SK-N-SH (cell line): ENCODE measurements at regions not wholly inside any gene's neighbourhood (a gene's known extent, or its start where the extent isn't known, plus 50 kb on each side); places are given as distances from the start of the nearest gene placed in this dataset.

Experiments used
- CTCF ChIA-PET: fragments of 300-600, 350-600 bp; formaldehyde crosslinking; extraction: SDS; loops from one replicate; lab custom pipeline; 2021; lab: Yijun Ruan, JAX
- POLR2A ChIA-PET: fragments of 350-600 bp; sonication (Branson Sonifier 250); formaldehyde crosslinking; extraction: SDS; loops from one replicate; lab custom pipeline; 2020; ENCODE audit warnings: antibody characterized with exemption, inconsistent platforms; lab: Yijun Ruan, JAX
- DNase-seq: peaks from one replicate; pipeline ENCODE4 v3.0.0; 2012
- H2AFZ ChIP-seq: fragments of 200-600 bp; sonication (generic); 2 replicates; pipeline ENCODE4 v1.8.1; 2016; ENCODE audit warnings: antibody characterized with exemption, mild to moderate bottlenecking, low read depth
- H3F3A ChIP-seq: fragments of 200-600 bp; sonication (generic); replicated peaks from 2 replicates; pipeline ENCODE3; 2016; ENCODE audit warnings: antibody characterized with exemption, mild to moderate bottlenecking; ENCODE audit not compliant: insufficient read depth
- H3K27ac ChIP-seq, 2 experiments: fragments of 200-500 bp in 1 of 2; fragments of 200-600 bp in 1 of 2; sonication (Bioruptor generic) in 1 of 2; sonication (generic), shearing (Covaris generic) in 1 of 2; 2 replicates each; pipeline versions ENCODE4 v1.5.1 to v1.6.1; 2014 to 2016; ENCODE audit warnings: low read depth in 2 of 2, inconsistent platforms in 1 of 2, low read length in 1 of 2, mild to moderate bottlenecking in 1 of 2, mixed read lengths in 1 of 2
- H3K27me3 ChIP-seq: fragments of 200-600 bp; sonication (generic), shearing (Covaris generic); 2 replicates; pipeline ENCODE4 v1.6.1; 2016; ENCODE audit warnings: mixed run types; ENCODE audit not compliant: insufficient read depth
- H3K36me3 ChIP-seq, 2 experiments: fragments of 200-500 bp in 1 of 2; fragments of 200-600 bp in 1 of 2; sonication (Bioruptor generic) in 1 of 2; sonication (generic) in 1 of 2; replicated peaks in 1 of 2; 2 replicates each; pipeline versions ENCODE3 to v1.5.1; 2014 to 2016; ENCODE audit warnings: low read length in 1 of 2, mild to moderate bottlenecking in 1 of 2; ENCODE audit not compliant: insufficient read depth in 2 of 2, control insufficient read depth in 1 of 2
- H3K4me1 ChIP-seq, 2 experiments: fragments of 200-500 bp in 1 of 2; fragments of 200-600 bp in 1 of 2; sonication (Bioruptor generic) in 1 of 2; sonication (generic), shearing (Covaris generic) in 1 of 2; 2 replicates each; pipeline versions ENCODE4 v1.5.1 to v1.6.1; 2014 to 2016; ENCODE audit warnings: low read depth in 1 of 2, low read length in 1 of 2, mixed run types in 1 of 2; ENCODE audit not compliant: insufficient read depth in 2 of 2, control insufficient read depth in 1 of 2
- H3K4me2 ChIP-seq: fragments of 200-600 bp; sonication (generic), shearing (Covaris generic); 2 replicates; pipeline ENCODE4 v1.6.1; 2017; ENCODE audit warnings: mixed run types
- H3K4me3 ChIP-seq, 2 experiments: fragments of 200-500 bp in 1 of 2; fragments of 200-600 bp in 1 of 2; sonication (Bioruptor generic) in 1 of 2; sonication (generic), shearing (Covaris generic) in 1 of 2; 2 replicates each; pipeline versions ENCODE4 v1.5.1 to v1.8.1; 2014 to 2016; ENCODE audit warnings: low read depth in 2 of 2, inconsistent platforms in 1 of 2, low read length in 1 of 2, mild to moderate bottlenecking in 1 of 2, mixed read lengths in 1 of 2, moderate library complexity in 1 of 2
- H3K79me2 ChIP-seq: fragments of 200-600 bp; sonication (generic); 2 replicates; pipeline ENCODE4 v1.8.1; 2017; ENCODE audit warnings: mild to moderate bottlenecking; ENCODE audit not compliant: insufficient read depth
- H3K9ac ChIP-seq: fragments of 200-600 bp; sonication (generic); 2 replicates; pipeline ENCODE4 v1.6.1; 2017; ENCODE audit warnings: mixed run types
- H3K9me2 ChIP-seq: fragments of 200-600 bp; sonication (generic); 2 replicates; pipeline ENCODE4 v1.6.1; 2017; ENCODE audit warnings: mixed run types
- H3K9me3 ChIP-seq: fragments of 200-600 bp; sonication (generic); 2 replicates; pipeline ENCODE4 v1.6.1; 2017; ENCODE audit warnings: mixed run types, mild to moderate bottlenecking, moderate library complexity
- H4K20me1 ChIP-seq: fragments of 200-600 bp; sonication (generic); 2 replicates; pipeline ENCODE4 v1.6.1; 2017; ENCODE audit warnings: mild to moderate bottlenecking, mixed run types; ENCODE audit not compliant: insufficient read depth
- CHD2 ChIP-seq: fragments of 150-350 bp; IDR thresholded peaks from 2 replicates; pipeline ENCODE4 v1.6.1; 2018; ENCODE audit warnings: low read length; ENCODE audit not compliant: partially characterized antibody
- ELF1 ChIP-seq: IDR thresholded peaks from 2 replicates; pipeline ENCODE4 v1.4.0; 2012
- EZH2phosphoT487 ChIP-seq: fragments of 200-600 bp; sonication (generic); IDR thresholded peaks from 2 replicates; pipeline ENCODE4 v1.6.1; 2017; ENCODE audit warnings: low read depth, mixed run types, mild to moderate bottlenecking, antibody characterized with exemption, moderate library complexity, borderline replicate concordance
- FOSL2 ChIP-seq: IDR thresholded peaks from 2 replicates; pipeline ENCODE4 v1.4.0; 2012; ENCODE audit warnings: low read depth, mild to moderate bottlenecking, moderate library complexity, borderline replicate concordance
- FOXM1 ChIP-seq: IDR thresholded peaks from 2 replicates; pipeline ENCODE4 v1.4.0; 2012; ENCODE audit warnings: low read depth, mild to moderate bottlenecking
- GABPA ChIP-seq: IDR thresholded peaks from 2 replicates; pipeline ENCODE4 v1.4.0; 2012; ENCODE audit warnings: low read depth, mild to moderate bottlenecking
- JUND ChIP-seq: IDR thresholded peaks from 2 replicates; pipeline ENCODE4 v1.4.0; 2012
- MXI1 ChIP-seq: IDR thresholded peaks from 2 replicates; pipeline ENCODE4 v1.6.1; 2012; ENCODE audit warnings: mild to moderate bottlenecking, low read depth, low read length, improper control_type of control experiment
- NFIC ChIP-seq: IDR thresholded peaks from 2 replicates; pipeline ENCODE4 v1.4.0; 2012; ENCODE audit warnings: borderline replicate concordance
- NRF1 ChIP-seq: IDR thresholded peaks from 2 replicates; pipeline ENCODE4 v1.6.1; 2012; ENCODE audit warnings: low read depth, mild to moderate bottlenecking, low read length
- POLR2AphosphoS5 ChIP-seq: IDR thresholded peaks from 2 replicates; pipeline ENCODE4 v1.6.1; 2012; ENCODE audit warnings: low read depth, low read length
- RAD21 ChIP-seq: IDR thresholded peaks from 2 replicates; pipeline ENCODE4 v1.6.1; 2012; ENCODE audit warnings: mild to moderate bottlenecking, low read length
- RXRA ChIP-seq: IDR thresholded peaks from 2 replicates; pipeline ENCODE4 v1.4.0; 2012; ENCODE audit warnings: low read depth, mild to moderate bottlenecking, borderline replicate concordance
- SIN3A ChIP-seq: IDR thresholded peaks from 2 replicates; pipeline ENCODE4 v1.6.1; 2012; ENCODE audit warnings: low read depth, mild to moderate bottlenecking, low read length, moderate library complexity, borderline replicate concordance
- SMC3 ChIP-seq: IDR thresholded peaks from 2 replicates; pipeline ENCODE4 v1.6.1; 2012; ENCODE audit warnings: low read depth, low read length, improper control_type of control experiment
- TAF1 ChIP-seq: IDR thresholded peaks from 2 replicates; pipeline ENCODE4 v1.6.1; 2012; ENCODE audit warnings: low read depth, mild to moderate bottlenecking, low read length, moderate library complexity, borderline replicate concordance
- TCF12 ChIP-seq: IDR thresholded peaks from 2 replicates; pipeline ENCODE4 v1.4.0; 2012
- TEAD4 ChIP-seq: IDR thresholded peaks from 2 replicates; pipeline ENCODE4 v1.4.0; 2012; ENCODE audit warnings: mild to moderate bottlenecking, borderline replicate concordance; ENCODE audit not compliant: insufficient read depth
- WGBS: methylation state at CpG from one replicate; pipeline ENCODE4 v1.1.6; 2017; ENCODE audit warnings: low lambda C conversion rate; 5-methylcytosine and 5-hydroxymethylcytosine counted together
- TF ChIP-seq, protein P1 (sequence below): IDR thresholded peaks from 2 replicates; pipeline ENCODE4 v1.4.0; 2012; ENCODE audit warnings: low read depth
- TF ChIP-seq, protein P2 (sequence below): IDR thresholded peaks from 2 replicates; pipeline ENCODE4 v1.4.0; 2012; ENCODE audit warnings: low read depth, borderline replicate concordance
- TF ChIP-seq, protein P3 (sequence below): IDR thresholded peaks from 2 replicates; pipeline ENCODE4; 2012
- TF ChIP-seq, protein P4 (sequence below): fragments of 200-600 bp; sonication (generic); IDR thresholded peaks from 2 replicates; pipeline ENCODE4 v1.6.1; 2017; ENCODE audit warnings: antibody characterized with exemption, mild to moderate bottlenecking, moderate library complexity
- TF ChIP-seq, protein P5 (sequence below): IDR thresholded peaks from 2 replicates; pipeline ENCODE4 v1.6.1; 2012; ENCODE audit warnings: mild to moderate bottlenecking, low read depth, low read length, moderate library complexity
- TF ChIP-seq, protein P6 (sequence below): fragments of 150-350 bp; IDR thresholded peaks from 2 replicates; pipeline ENCODE4 v1.6.1; 2017; ENCODE audit warnings: antibody characterized with exemption, low read length, low read depth, borderline replicate concordance

DNA sequence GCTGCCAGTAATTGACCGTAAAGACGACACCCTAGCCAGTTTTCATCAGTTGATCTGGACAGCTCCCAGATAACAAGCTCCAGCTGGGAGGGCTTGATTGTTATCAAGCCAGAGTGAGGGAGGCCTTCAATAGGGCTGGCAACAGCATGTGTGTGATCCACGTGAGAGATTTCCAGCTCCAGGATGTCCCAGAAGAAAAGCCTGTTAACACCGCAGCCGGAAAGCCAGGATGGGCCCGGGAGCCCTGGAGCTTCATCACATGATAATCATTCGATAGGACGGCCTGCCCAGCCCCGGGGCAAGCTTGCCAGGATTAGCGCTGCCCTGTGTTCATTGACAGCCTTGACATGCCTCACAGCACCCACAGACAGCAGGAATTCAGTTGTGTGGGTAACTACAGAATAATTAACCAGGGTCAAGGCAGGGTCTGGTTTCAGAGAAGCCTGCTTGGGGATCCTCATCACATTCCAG lies 182.5 kb downstream of the C1D start:
- no peak overlapping the region for H3K4me3 ChIP-seq
- peaks cover 19 to 35% of the 10 kb centered on the region in 2 experiments for H3K4me1 ChIP-seq
- no peaks in the 10 kb centered on the region for H3K36me3 ChIP-seq
- H3K27me3 ChIP-seq, result no peaks in the 10 kb centered on the region
- peak overlapping the region; percentile 92 for H2AFZ ChIP-seq
- peak overlapping the region; percentile 54 for H3K9ac ChIP-seq
- H3K79me2 ChIP-seq, result no peaks in the 10 kb centered on the region
- DNase-seq, result peak; percentile 60
- 21% methylated on average over 10 of the region's 10 CpGs for WGBS
- no peaks in the 10 kb centered on the region for H4K20me1 ChIP-seq
- H3K9me3 ChIP-seq, result no peaks in the 10 kb centered on the region
- peaks cover 24% of the 10 kb centered on the region for H3F3A ChIP-seq
- peak overlapping the region; percentile 94 to 96 for H3K27ac ChIP-seq
- ChIA-PET CTCF (interaction anchor here (0.6 to 4.0 kb wide), 12 partner anchors 8 to 1310 kb away, joined by 3 to 28 read pairs (median 5); no protein-coding TSS in a partner anchor), POLR2A (interaction anchor here (0.6 to 1.3 kb wide), 9 partner anchors 12 to 1446 kb away, joined by 3 to 7 read pairs (median 3); partner anchors contain the start of gene MEIS1)
- peak overlapping the region; percentile 52 for H3K4me2 ChIP-seq
- H3K9me2 ChIP-seq, result no peaks in the 10 kb centered on the region
- TF ChIP-seq, protein P1, sequence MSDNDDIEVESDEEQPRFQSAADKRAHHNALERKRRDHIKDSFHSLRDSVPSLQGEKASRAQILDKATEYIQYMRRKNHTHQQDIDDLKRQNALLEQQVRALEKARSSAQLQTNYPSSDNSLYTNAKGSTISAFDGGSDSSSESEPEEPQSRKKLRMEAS, result peak; percentile 96
- TF ChIP-seq, protein P2, sequence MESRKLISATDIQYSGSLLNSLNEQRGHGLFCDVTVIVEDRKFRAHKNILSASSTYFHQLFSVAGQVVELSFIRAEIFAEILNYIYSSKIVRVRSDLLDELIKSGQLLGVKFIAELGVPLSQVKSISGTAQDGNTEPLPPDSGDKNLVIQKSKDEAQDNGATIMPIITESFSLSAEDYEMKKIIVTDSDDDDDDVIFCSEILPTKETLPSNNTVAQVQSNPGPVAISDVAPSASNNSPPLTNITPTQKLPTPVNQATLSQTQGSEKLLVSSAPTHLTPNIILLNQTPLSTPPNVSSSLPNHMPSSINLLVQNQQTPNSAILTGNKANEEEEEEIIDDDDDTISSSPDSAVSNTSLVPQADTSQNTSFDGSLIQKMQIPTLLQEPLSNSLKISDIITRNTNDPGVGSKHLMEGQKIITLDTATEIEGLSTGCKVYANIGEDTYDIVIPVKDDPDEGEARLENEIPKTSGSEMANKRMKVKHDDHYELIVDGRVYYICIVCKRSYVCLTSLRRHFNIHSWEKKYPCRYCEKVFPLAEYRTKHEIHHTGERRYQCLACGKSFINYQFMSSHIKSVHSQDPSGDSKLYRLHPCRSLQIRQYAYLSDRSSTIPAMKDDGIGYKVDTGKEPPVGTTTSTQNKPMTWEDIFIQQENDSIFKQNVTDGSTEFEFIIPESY, result no peak
- TF ChIP-seq FOXM1, result peak; percentile 69; the same call in 1 of the 2 replicates
- no peak for TF ChIP-seq TAF1
- TF ChIP-seq, protein P3, sequence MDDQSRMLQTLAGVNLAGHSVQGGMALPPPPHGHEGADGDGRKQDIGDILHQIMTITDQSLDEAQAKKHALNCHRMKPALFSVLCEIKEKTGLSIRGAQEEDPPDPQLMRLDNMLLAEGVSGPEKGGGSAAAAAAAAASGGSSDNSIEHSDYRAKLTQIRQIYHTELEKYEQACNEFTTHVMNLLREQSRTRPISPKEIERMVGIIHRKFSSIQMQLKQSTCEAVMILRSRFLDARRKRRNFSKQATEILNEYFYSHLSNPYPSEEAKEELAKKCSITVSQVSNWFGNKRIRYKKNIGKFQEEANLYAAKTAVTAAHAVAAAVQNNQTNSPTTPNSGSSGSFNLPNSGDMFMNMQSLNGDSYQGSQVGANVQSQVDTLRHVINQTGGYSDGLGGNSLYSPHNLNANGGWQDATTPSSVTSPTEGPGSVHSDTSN, result peak; percentile 87
- peak; percentile 65; the same call in 1 of the 2 replicates for TF ChIP-seq SIN3A
- TF ChIP-seq EZH2phosphoT487, result no peak
- TF ChIP-seq RXRA, result peak; percentile 53
- no peak for TF ChIP-seq SMC3
- TF ChIP-seq, protein P4, sequence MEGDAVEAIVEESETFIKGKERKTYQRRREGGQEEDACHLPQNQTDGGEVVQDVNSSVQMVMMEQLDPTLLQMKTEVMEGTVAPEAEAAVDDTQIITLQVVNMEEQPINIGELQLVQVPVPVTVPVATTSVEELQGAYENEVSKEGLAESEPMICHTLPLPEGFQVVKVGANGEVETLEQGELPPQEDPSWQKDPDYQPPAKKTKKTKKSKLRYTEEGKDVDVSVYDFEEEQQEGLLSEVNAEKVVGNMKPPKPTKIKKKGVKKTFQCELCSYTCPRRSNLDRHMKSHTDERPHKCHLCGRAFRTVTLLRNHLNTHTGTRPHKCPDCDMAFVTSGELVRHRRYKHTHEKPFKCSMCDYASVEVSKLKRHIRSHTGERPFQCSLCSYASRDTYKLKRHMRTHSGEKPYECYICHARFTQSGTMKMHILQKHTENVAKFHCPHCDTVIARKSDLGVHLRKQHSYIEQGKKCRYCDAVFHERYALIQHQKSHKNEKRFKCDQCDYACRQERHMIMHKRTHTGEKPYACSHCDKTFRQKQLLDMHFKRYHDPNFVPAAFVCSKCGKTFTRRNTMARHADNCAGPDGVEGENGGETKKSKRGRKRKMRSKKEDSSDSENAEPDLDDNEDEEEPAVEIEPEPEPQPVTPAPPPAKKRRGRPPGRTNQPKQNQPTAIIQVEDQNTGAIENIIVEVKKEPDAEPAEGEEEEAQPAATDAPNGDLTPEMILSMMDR, result no peak
- TF ChIP-seq RAD21, result no peak
- TF ChIP-seq, protein P5, sequence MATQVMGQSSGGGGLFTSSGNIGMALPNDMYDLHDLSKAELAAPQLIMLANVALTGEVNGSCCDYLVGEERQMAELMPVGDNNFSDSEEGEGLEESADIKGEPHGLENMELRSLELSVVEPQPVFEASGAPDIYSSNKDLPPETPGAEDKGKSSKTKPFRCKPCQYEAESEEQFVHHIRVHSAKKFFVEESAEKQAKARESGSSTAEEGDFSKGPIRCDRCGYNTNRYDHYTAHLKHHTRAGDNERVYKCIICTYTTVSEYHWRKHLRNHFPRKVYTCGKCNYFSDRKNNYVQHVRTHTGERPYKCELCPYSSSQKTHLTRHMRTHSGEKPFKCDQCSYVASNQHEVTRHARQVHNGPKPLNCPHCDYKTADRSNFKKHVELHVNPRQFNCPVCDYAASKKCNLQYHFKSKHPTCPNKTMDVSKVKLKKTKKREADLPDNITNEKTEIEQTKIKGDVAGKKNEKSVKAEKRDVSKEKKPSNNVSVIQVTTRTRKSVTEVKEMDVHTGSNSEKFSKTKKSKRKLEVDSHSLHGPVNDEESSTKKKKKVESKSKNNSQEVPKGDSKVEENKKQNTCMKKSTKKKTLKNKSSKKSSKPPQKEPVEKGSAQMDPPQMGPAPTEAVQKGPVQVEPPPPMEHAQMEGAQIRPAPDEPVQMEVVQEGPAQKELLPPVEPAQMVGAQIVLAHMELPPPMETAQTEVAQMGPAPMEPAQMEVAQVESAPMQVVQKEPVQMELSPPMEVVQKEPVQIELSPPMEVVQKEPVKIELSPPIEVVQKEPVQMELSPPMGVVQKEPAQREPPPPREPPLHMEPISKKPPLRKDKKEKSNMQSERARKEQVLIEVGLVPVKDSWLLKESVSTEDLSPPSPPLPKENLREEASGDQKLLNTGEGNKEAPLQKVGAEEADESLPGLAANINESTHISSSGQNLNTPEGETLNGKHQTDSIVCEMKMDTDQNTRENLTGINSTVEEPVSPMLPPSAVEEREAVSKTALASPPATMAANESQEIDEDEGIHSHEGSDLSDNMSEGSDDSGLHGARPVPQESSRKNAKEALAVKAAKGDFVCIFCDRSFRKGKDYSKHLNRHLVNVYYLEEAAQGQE, result peak; percentile 90
- TF ChIP-seq GABPA, result no peak
- peak; percentile 96 for TF ChIP-seq TCF12
- TF ChIP-seq NFIC, result peak; percentile 80
- TF ChIP-seq JUND, result peak; percentile 55
- TF ChIP-seq CHD2, result peak; percentile 43
- peak; percentile 93 for TF ChIP-seq MXI1
- TF ChIP-seq FOSL2, result no peak
- TF ChIP-seq, protein P6, sequence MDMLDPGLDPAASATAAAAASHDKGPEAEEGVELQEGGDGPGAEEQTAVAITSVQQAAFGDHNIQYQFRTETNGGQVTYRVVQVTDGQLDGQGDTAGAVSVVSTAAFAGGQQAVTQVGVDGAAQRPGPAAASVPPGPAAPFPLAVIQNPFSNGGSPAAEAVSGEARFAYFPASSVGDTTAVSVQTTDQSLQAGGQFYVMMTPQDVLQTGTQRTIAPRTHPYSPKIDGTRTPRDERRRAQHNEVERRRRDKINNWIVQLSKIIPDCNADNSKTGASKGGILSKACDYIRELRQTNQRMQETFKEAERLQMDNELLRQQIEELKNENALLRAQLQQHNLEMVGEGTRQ, result no peak
- TF ChIP-seq NRF1, result no peak
- no peak for TF ChIP-seq ELF1
- TF ChIP-seq TEAD4, result peak; percentile 72; the same call in 1 of the 2 replicates
- peak; percentile 73 for TF ChIP-seq POLR2AphosphoS5
